ENCODE measurements at regions not wholly inside any gene's neighbourhood (a gene's known extent, or its start where the extent isn't known, plus 50 kb on each side); places are given as distances from the start of the nearest gene placed in this dataset.
"Not testable (repeated sequence)": the region's sequence is repeated elsewhere in the genome, so short reads cannot be mapped to it uniquely, and the experiment has no call there.

DNA sequence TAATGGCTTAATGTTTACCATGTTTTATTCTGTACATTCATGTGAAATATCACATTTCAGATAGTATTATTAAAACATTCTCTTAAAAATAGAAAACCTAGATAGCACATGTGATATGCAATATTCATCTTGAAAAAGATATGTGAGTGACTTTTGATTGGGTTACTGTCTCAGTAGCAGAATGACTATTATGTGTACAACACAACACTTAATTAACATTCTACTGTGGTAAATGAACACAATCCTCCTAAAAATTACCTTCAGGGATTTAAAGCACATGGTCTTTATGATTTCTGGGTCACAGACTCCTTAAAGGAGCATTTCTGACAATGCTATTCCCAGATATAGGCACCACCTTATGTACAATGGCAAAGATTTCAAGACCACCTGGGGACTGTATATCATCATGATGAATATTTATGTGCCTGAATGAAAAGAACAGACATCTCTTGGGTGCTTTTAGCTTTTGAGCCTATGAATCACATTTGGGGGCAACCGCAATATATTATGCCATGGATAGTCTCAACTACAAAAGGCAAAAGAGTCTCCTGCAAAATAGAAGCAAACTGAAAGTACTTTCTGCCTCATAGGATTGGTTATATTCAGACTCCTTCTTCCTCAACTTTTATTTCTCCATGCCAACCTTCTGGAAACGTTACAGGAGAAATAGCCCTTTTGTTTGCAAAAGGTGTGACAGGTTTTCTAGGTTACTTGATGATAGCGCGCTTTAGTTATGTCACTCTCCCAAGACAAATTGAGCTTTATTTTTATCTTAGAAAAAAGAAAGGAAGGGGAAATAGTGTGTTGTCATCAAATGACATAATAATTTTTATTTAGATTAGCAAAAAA, 259.0 kb downstream of the CALCRL start:
- TF ChIP-seq, protein P1, sequence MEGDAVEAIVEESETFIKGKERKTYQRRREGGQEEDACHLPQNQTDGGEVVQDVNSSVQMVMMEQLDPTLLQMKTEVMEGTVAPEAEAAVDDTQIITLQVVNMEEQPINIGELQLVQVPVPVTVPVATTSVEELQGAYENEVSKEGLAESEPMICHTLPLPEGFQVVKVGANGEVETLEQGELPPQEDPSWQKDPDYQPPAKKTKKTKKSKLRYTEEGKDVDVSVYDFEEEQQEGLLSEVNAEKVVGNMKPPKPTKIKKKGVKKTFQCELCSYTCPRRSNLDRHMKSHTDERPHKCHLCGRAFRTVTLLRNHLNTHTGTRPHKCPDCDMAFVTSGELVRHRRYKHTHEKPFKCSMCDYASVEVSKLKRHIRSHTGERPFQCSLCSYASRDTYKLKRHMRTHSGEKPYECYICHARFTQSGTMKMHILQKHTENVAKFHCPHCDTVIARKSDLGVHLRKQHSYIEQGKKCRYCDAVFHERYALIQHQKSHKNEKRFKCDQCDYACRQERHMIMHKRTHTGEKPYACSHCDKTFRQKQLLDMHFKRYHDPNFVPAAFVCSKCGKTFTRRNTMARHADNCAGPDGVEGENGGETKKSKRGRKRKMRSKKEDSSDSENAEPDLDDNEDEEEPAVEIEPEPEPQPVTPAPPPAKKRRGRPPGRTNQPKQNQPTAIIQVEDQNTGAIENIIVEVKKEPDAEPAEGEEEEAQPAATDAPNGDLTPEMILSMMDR (IDR thresholded peaks at IDR 0.05; ENCODE audit: low read depth, low read length), result no peak
- no peak overlapping the region for H3K4me3 ChIP-seq (replicated peaks in 1 of 2; ENCODE audit: low read depth in 2 of 2, low read length in 2 of 2)
- DNase-seq (ENCODE audit: low read depth in 2 of 2), result no peak

DNA sequence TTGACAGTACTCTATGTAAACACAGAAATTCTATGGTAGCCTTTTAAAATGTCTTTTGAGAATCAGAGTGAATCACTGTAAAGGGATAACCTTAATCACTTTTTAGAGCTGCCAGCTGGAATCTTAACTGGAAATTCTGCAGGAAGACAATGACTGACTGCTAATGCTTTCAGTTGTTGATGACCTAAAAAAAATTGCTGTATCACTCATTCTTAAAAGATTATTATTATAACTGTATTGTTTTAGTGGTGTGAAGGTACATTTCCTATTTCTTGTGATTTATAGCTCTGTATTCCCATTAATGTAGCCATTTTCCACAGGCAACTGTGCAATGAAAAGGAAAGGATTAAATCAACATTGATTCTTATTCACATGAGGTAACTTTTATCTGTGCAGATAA, 260.5 kb downstream of the CALCRL start:
- DNase-seq (ENCODE audit: low read depth in 2 of 2), result no peak
- no peak overlapping the region for H3K4me3 ChIP-seq (replicated peaks in 1 of 2; ENCODE audit: low read depth in 2 of 2, low read length in 2 of 2)
- TF ChIP-seq, protein P1 (IDR thresholded peaks at IDR 0.05; ENCODE audit: low read depth, low read length), result no peak

DNA sequence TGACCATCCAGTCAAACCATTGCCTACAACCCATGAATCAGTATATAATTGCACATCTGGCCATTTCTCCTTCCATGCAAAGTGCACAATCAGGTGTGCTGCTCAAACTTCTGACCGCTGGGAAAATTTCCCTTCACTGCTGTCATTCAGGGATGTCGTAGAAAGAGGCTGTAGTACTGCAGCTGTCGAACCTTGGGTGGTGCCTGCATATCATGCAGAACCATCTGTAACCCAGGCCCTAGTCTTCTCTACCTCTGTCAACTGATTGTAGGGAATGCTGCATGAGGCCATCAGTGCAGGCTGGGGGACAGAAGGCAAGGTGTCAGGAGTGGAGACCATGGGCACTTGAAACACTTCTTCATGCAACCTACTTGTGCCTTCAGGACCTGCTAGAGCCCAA, 267.5 kb downstream of the CALCRL start:
- no peak for DNase-seq (ENCODE audit: low read depth in 2 of 2)
- TF ChIP-seq, protein P1 (IDR thresholded peaks at IDR 0.05; ENCODE audit: low read depth, low read length), result no peak

GRCh38 chr2:187178876-187179275, 269.2 kb downstream of the CALCRL start:
- not testable (repeated sequence) for DNase-seq (ENCODE audit: low read depth in 2 of 2); H3K4me3 ChIP-seq (replicated peaks in 1 of 2; ENCODE audit: low read depth in 2 of 2, low read length in 2 of 2)

More for the DNA sequence above, 267.5 kb downstream of the CALCRL start:
- H3K4me3 ChIP-seq (replicated peaks in 1 of 2; ENCODE audit: low read depth in 2 of 2, low read length in 2 of 2), result no peak overlapping the region

GRCh38 chr2:187177253-187177652, 270.8 kb downstream of the CALCRL start:
- TF ChIP-seq, protein P1 (IDR thresholded peaks at IDR 0.05; ENCODE audit: low read depth, low read length), result no peak
- no peak for DNase-seq (ENCODE audit: low read depth in 2 of 2)
- no peak overlapping the region for H3K4me3 ChIP-seq (replicated peaks in 1 of 2; ENCODE audit: low read depth in 2 of 2, low read length in 2 of 2)

DNA sequence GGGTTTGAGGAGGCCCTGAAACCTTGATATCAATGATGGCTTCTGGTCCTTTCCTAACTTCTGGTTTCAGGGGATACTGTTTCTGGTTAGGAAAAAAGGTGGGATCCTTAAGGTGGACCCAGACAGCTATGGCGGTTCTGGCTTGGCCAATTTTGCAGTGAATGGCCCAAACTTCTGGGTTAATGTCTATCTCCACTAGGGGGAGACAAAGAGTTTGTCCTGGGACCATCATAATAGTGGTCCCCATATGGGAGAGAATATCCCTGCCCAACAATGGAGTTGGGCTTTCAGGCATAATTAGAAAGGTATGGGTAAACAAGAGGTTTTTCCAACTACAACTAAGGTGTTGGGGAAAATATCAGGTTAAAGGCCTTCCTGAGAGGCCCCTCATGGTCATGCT, 273.5 kb downstream of the CALCRL start:
- H3K4me3 ChIP-seq (replicated peaks in 1 of 2; ENCODE audit: low read depth in 2 of 2, low read length in 2 of 2), result no peak overlapping the region
- DNase-seq (ENCODE audit: low read depth in 2 of 2), result peak; percentile 8 to 17
- TF ChIP-seq, protein P1 (IDR thresholded peaks at IDR 0.05; ENCODE audit: low read depth, low read length), result peak; percentile 52

DNA sequence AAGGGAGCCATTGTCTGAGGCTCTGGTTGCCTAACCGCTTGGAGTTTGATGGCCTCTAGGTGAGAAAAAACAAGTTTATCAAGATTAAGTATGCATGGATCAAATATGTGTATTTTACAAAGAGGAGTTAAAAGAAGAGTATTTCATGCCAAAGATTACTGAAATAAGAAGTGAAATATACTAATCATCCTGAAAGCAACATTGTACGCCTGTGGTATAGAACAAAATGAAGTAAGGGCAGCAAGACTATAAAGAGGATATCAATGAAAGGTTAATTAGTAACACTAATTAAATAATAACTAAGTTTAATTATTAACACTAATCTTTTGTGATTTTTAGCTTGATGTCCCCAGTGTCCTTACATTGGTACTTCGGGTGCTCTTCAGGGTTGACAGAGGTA, 276.7 kb downstream of the CALCRL start:
- no peak for DNase-seq (ENCODE audit: low read depth in 2 of 2)
- no peak overlapping the region for H3K4me3 ChIP-seq (replicated peaks in 1 of 2; ENCODE audit: low read depth in 2 of 2, low read length in 2 of 2)
- TF ChIP-seq, protein P1 (IDR thresholded peaks at IDR 0.05; ENCODE audit: low read depth, low read length), result no peak

Measured in cardiac fibroblast (primary cell).